ENCODE measurements at regions not wholly inside any gene's neighbourhood (a gene's known extent, or its start where the extent isn't known, plus 50 kb on each side); places are given as distances from the start of the nearest gene placed in this dataset.

GRCh38 chr3:164486150-164486549 is 592.1 kb downstream of the SI start:
- no peak overlapping the region for H2BK5ac ChIP-seq (ENCODE audit: low read depth, low read length, poor library complexity, severe bottlenecking)
- H2BK12ac ChIP-seq (ENCODE audit: low read length in 2 of 2): no peak overlapping the region
- no peak overlapping the region for H3K4me2 ChIP-seq (ENCODE audit: low read length, poor library complexity, severe bottlenecking)
- no peak overlapping the region for H4K8ac ChIP-seq (ENCODE audit: low read length)
- no peak overlapping the region for H3K23ac ChIP-seq (ENCODE audit: low read length in 2 of 2)
- H3K27me3 ChIP-seq (ENCODE audit: control insufficient read depth in 1 of 2, insufficient read depth in 1 of 2, low read length in 2 of 2): no peaks in the 10 kb centered on the region
- H3K4me1 ChIP-seq (ENCODE audit: control insufficient read depth, insufficient read depth, low read depth, low read length): no peaks in the 10 kb centered on the region
- H3K36me3 ChIP-seq (ENCODE audit: control insufficient read depth in 1 of 2, insufficient read depth in 2 of 2, low read depth in 1 of 2, low read length in 2 of 2): no peaks in the 10 kb centered on the region
- H3K4me3 ChIP-seq (ENCODE audit: insufficient read depth in 1 of 2, low read depth in 1 of 2, low read length in 2 of 2): no peak overlapping the region
- whole genome bisulfite sequencing: 84% methylated on average over 3 of the region's 3 CpGs
- no peak overlapping the region for H2BK120ac ChIP-seq (ENCODE audit: low read depth, low read length)
- no peak overlapping the region for H3K9ac ChIP-seq (ENCODE audit: low read length)
- H2AFZ ChIP-seq (ENCODE audit: low read depth, low read length): no peak overlapping the region
- H2BK15ac ChIP-seq (ENCODE audit: low read depth, poor library complexity, severe bottlenecking): no peak overlapping the region
- DNase-seq: no peak
- no peak overlapping the region for H3K27ac ChIP-seq (ENCODE audit: low read length, poor library complexity, severe bottlenecking)
- no peak overlapping the region for H3K18ac ChIP-seq (ENCODE audit: low read depth in 1 of 2, low read length in 2 of 2)
- H3K4ac ChIP-seq (ENCODE audit: low read depth in 1 of 2, low read length in 2 of 2): no peak overlapping the region
- H3K79me1 ChIP-seq (replicated peaks; ENCODE audit: low read length, poor library complexity, severe bottlenecking): no peaks in the 10 kb centered on the region
- H4K91ac ChIP-seq (ENCODE audit: low read length): no peak overlapping the region
- H2AK5ac ChIP-seq (ENCODE audit: low read length, severe bottlenecking): no peak overlapping the region
- no peak overlapping the region for H3K14ac ChIP-seq (ENCODE audit: low read length in 2 of 2)
- H3K9me3 ChIP-seq (ENCODE audit: control insufficient read depth, low read length): no peaks in the 10 kb centered on the region

GRCh38 chr3:164479978-164480377 is 598.3 kb downstream of the SI start:
- Histone ChIP-seq H3K27me3 (ENCODE audit: control insufficient read depth in 1 of 2, insufficient read depth in 1 of 2, low read length in 2 of 2) (no peaks in the 10 kb centered on the region), H4K8ac (ENCODE audit: low read length) (no peak overlapping the region), H3K23ac (ENCODE audit: low read length in 2 of 2) (no peak overlapping the region), H2AK5ac (ENCODE audit: low read length, severe bottlenecking) (no peak overlapping the region), H3K27ac (ENCODE audit: low read length, poor library complexity, severe bottlenecking) (no peak overlapping the region), H3K79me1 (replicated peaks; ENCODE audit: low read length, poor library complexity, severe bottlenecking) (no peaks in the 10 kb centered on the region), H2BK120ac (ENCODE audit: low read depth, low read length) (no peak overlapping the region), H2AFZ (ENCODE audit: low read depth, low read length) (no peak overlapping the region), H2BK15ac (ENCODE audit: low read depth, poor library complexity, severe bottlenecking) (no peak overlapping the region), H3K9me3 (ENCODE audit: control insufficient read depth, low read length) (no peaks in the 10 kb centered on the region), H3K14ac (ENCODE audit: low read length in 2 of 2) (no peak overlapping the region), H3K9ac (ENCODE audit: low read length) (no peak overlapping the region), H3K36me3 (ENCODE audit: control insufficient read depth in 1 of 2, insufficient read depth in 2 of 2, low read depth in 1 of 2, low read length in 2 of 2) (no peaks in the 10 kb centered on the region), H2BK5ac (ENCODE audit: low read depth, low read length, poor library complexity, severe bottlenecking) (no peak overlapping the region), H3K4me3 (ENCODE audit: insufficient read depth in 1 of 2, low read depth in 1 of 2, low read length in 2 of 2) (no peak overlapping the region), H2BK12ac (ENCODE audit: low read length in 2 of 2) (no peak overlapping the region), H3K18ac (ENCODE audit: low read depth in 1 of 2, low read length in 2 of 2) (no peak overlapping the region), H3K4ac (ENCODE audit: low read depth in 1 of 2, low read length in 2 of 2) (no peak overlapping the region), H4K91ac (ENCODE audit: low read length) (no peak overlapping the region), H3K4me1 (ENCODE audit: control insufficient read depth, insufficient read depth, low read depth, low read length) (peaks cover 3% of the 10 kb centered on the region), H3K4me2 (ENCODE audit: low read length, poor library complexity, severe bottlenecking) (no peak overlapping the region)
- no peak for DNase-seq
- no CpG with 5 or more reads among the region's 1 CpG for WGBS

- Histone ChIP-seq H2BK120ac (ENCODE audit: low read depth, low read length) (no peak overlapping the region), H4K8ac (ENCODE audit: low read length) (no peak overlapping the region), H3K9ac (ENCODE audit: low read length) (no peak overlapping the region), H3K9me3 (ENCODE audit: control insufficient read depth, low read length) (no peaks in the 10 kb centered on the region), H3K27ac (ENCODE audit: low read length, poor library complexity, severe bottlenecking) (no peak overlapping the region), H2BK15ac (ENCODE audit: low read depth, poor library complexity, severe bottlenecking) (no peak overlapping the region), H3K14ac (ENCODE audit: low read length in 2 of 2) (no peak overlapping the region), H3K4me3 (ENCODE audit: insufficient read depth in 1 of 2, low read depth in 1 of 2, low read length in 2 of 2) (no peak overlapping the region), H3K27me3 (ENCODE audit: control insufficient read depth in 1 of 2, insufficient read depth in 1 of 2, low read length in 2 of 2) (no peaks in the 10 kb centered on the region), H2BK5ac (ENCODE audit: low read depth, low read length, poor library complexity, severe bottlenecking) (no peak overlapping the region), H3K36me3 (ENCODE audit: control insufficient read depth in 1 of 2, insufficient read depth in 2 of 2, low read depth in 1 of 2, low read length in 2 of 2) (no peaks in the 10 kb centered on the region), H3K18ac (ENCODE audit: low read depth in 1 of 2, low read length in 2 of 2) (no peak overlapping the region), H3K79me1 (replicated peaks; ENCODE audit: low read length, poor library complexity, severe bottlenecking) (no peaks in the 10 kb centered on the region), H2AFZ (ENCODE audit: low read depth, low read length) (no peak overlapping the region), H3K4me1 (ENCODE audit: control insufficient read depth, insufficient read depth, low read depth, low read length) (peaks cover 3% of the 10 kb centered on the region), H2AK5ac (ENCODE audit: low read length, severe bottlenecking) (no peak overlapping the region), H3K4ac (ENCODE audit: low read depth in 1 of 2, low read length in 2 of 2) (no peak overlapping the region), H3K4me2 (ENCODE audit: low read length, poor library complexity, severe bottlenecking) (no peak overlapping the region), H3K23ac (ENCODE audit: low read length in 2 of 2) (no peak overlapping the region), H2BK12ac (ENCODE audit: low read length in 2 of 2) (no peak overlapping the region), H4K91ac (ENCODE audit: low read length) (no peak overlapping the region)
- no peak for DNase-seq
- 100% methylated on average over 1 of the region's 1 CpG for WGBS
These were observed 598.9 kb downstream of the SI start for GRCh38 chr3:164479406-164479805.

- no peak overlapping the region for H3K27ac ChIP-seq (ENCODE audit: low read length, poor library complexity, severe bottlenecking)
- no peak overlapping the region for H4K91ac ChIP-seq (ENCODE audit: low read length)
- peaks cover 3% of the 10 kb centered on the region for H3K4me1 ChIP-seq (ENCODE audit: control insufficient read depth, insufficient read depth, low read depth, low read length)
- no peak overlapping the region for H2BK15ac ChIP-seq (ENCODE audit: low read depth, poor library complexity, severe bottlenecking)
- no peak overlapping the region for H3K4me2 ChIP-seq (ENCODE audit: low read length, poor library complexity, severe bottlenecking)
- H2BK120ac ChIP-seq (ENCODE audit: low read depth, low read length): no peak overlapping the region
- H3K4me3 ChIP-seq (ENCODE audit: insufficient read depth in 1 of 2, low read depth in 1 of 2, low read length in 2 of 2): no peak overlapping the region
- no peak overlapping the region for H3K23ac ChIP-seq (ENCODE audit: low read length in 2 of 2)
- no peak overlapping the region for H4K8ac ChIP-seq (ENCODE audit: low read length)
- peak overlapping the region in 1 of 2 experiments; percentile 31 for H3K18ac ChIP-seq (ENCODE audit: low read depth in 1 of 2, low read length in 2 of 2)
- no peaks in the 10 kb centered on the region for H3K79me1 ChIP-seq (replicated peaks; ENCODE audit: low read length, poor library complexity, severe bottlenecking)
- no peaks in the 10 kb centered on the region for H3K27me3 ChIP-seq (ENCODE audit: control insufficient read depth in 1 of 2, insufficient read depth in 1 of 2, low read length in 2 of 2)
- H3K9me3 ChIP-seq (ENCODE audit: control insufficient read depth, low read length): no peaks in the 10 kb centered on the region
- H3K9ac ChIP-seq (ENCODE audit: low read length): no peak overlapping the region
- no peak for DNase-seq
- H2AFZ ChIP-seq (ENCODE audit: low read depth, low read length): no peak overlapping the region
- no peak overlapping the region for H2AK5ac ChIP-seq (ENCODE audit: low read length, severe bottlenecking)
- WGBS: 87% methylated on average over 5 of the region's 5 CpGs
- peak overlapping the region in 1 of 2 experiments; percentile 0 for H2BK12ac ChIP-seq (ENCODE audit: low read length in 2 of 2)
- H3K14ac ChIP-seq (ENCODE audit: low read length in 2 of 2): peak overlapping the region in 1 of 2 experiments; percentile 12
- H2BK5ac ChIP-seq (ENCODE audit: low read depth, low read length, poor library complexity, severe bottlenecking): no peak overlapping the region
- no peaks in the 10 kb centered on the region for H3K36me3 ChIP-seq (ENCODE audit: control insufficient read depth in 1 of 2, insufficient read depth in 2 of 2, low read depth in 1 of 2, low read length in 2 of 2)
- H3K4ac ChIP-seq (ENCODE audit: low read depth in 1 of 2, low read length in 2 of 2): no peak overlapping the region
These were observed 600.0 kb downstream of the SI start for GRCh38 chr3:164478323-164478722.

Measured in mesenchymal stem cell (in vitro differentiated cells and primary cell).